SJCRH30 (cell line): ENCODE measurements at regions not wholly inside any gene's neighbourhood (a gene's known extent, or its start where the extent isn't known, plus 50 kb on each side); places are given as distances from the start of the nearest gene placed in this dataset.
"Not testable (repeated sequence)": the region's sequence is repeated elsewhere in the genome, so short reads cannot be mapped to it uniquely, and the experiment has no call there.

ENCODE experiments used
- DNase-seq, 2 experiments: peaks; one replicate each; pipeline ENCODE4 v3.0.0-alpha.2; 2015 to 2020
- H3K27ac ChIP-seq: fragments of 250-450 bp; sonication (Bioruptor Pico); 2 replicates; pipeline ENCODE4 v1.5.1; 2020; ENCODE audit warnings: mild to moderate bottlenecking, moderate library complexity
- H3K27me3 ChIP-seq: fragments of 250-450 bp; sonication (Bioruptor Pico); 2 replicates; pipeline ENCODE4 v1.5.1; 2020; ENCODE audit warnings: mild to moderate bottlenecking, moderate library complexity
- H3K36me3 ChIP-seq: fragments of 250-450 bp; sonication (Bioruptor Pico); 2 replicates; pipeline ENCODE4 v1.5.1; 2020; ENCODE audit warnings: mild to moderate bottlenecking, moderate library complexity
- H3K4me1 ChIP-seq: fragments of 250-450 bp; sonication (Bioruptor Pico); 2 replicates; pipeline ENCODE4 v1.5.1; 2020; ENCODE audit warnings: mild to moderate bottlenecking, moderate library complexity
- H3K4me3 ChIP-seq: fragments of 250-450 bp; sonication (Bioruptor Pico); 2 replicates; pipeline ENCODE4 v1.5.1; 2020; ENCODE audit warnings: mild to moderate bottlenecking, moderate library complexity
- H3K9me3 ChIP-seq: fragments of 250-450 bp; sonication (Bioruptor Pico); replicated peaks from 2 replicates; pipeline ENCODE4 v1.5.1; 2020; ENCODE audit warnings: mild to moderate bottlenecking, moderate library complexity

GRCh38 chr9:1173211-1173610, 123.1 kb downstream of the DMRT2 start:
- H3K27me3 ChIP-seq = no peaks in the 10 kb centered on the region
- H3K4me3 ChIP-seq = no peak overlapping the region
- peaks cover 14% of the 10 kb centered on the region for H3K4me1 ChIP-seq
- DNase-seq = peak; percentile 79 to 83
- H3K27ac ChIP-seq = peak overlapping the region; percentile 38
- H3K9me3 ChIP-seq = peaks cover 4% of the 10 kb centered on the region; the same call in 1 of the 2 replicates
- no peaks in the 10 kb centered on the region for H3K36me3 ChIP-seq

GRCh38 chr9:1173993-1174392, 123.8 kb downstream of the DMRT2 start:
- DNase-seq = no peak
- H3K36me3 ChIP-seq = no peaks in the 10 kb centered on the region
- no peaks in the 10 kb centered on the region for H3K9me3 ChIP-seq
- no peak overlapping the region for H3K27ac ChIP-seq
- no peak overlapping the region for H3K4me3 ChIP-seq
- H3K27me3 ChIP-seq = no peaks in the 10 kb centered on the region
- peaks cover 14% of the 10 kb centered on the region for H3K4me1 ChIP-seq

- no peak overlapping the region for H3K27ac ChIP-seq
- DNase-seq = no peak
- H3K36me3 ChIP-seq = no peaks in the 10 kb centered on the region
- H3K4me1 ChIP-seq = no peaks in the 10 kb centered on the region
- H3K27me3 ChIP-seq = no peaks in the 10 kb centered on the region
- H3K9me3 ChIP-seq = no peaks in the 10 kb centered on the region
- no peak overlapping the region for H3K4me3 ChIP-seq
Observed at GRCh38 chr9:1179366-1179765, 129.2 kb downstream of the DMRT2 start.

GRCh38 chr9:1184146-1184545, 134.0 kb downstream of the DMRT2 start:
- no peaks in the 10 kb centered on the region for H3K36me3 ChIP-seq
- no peak for DNase-seq
- no peaks in the 10 kb centered on the region for H3K27me3 ChIP-seq
- no peak overlapping the region for H3K27ac ChIP-seq
- H3K4me3 ChIP-seq = no peak overlapping the region
- H3K9me3 ChIP-seq = no peaks in the 10 kb centered on the region
- no peaks in the 10 kb centered on the region for H3K4me1 ChIP-seq

GRCh38 chr9:1187137-1187536, 137.0 kb downstream of the DMRT2 start:
- not testable (repeated sequence) for H3K36me3 ChIP-seq, H3K27ac ChIP-seq, H3K4me1 ChIP-seq, H3K4me3 ChIP-seq, DNase-seq, H3K27me3 ChIP-seq, H3K9me3 ChIP-seq

- DNase-seq, H3K4me3 ChIP-seq, H3K9me3 ChIP-seq, H3K27ac ChIP-seq, H3K4me1 ChIP-seq, H3K36me3 ChIP-seq, H3K27me3 ChIP-seq: not testable (repeated sequence)
Observed at GRCh38 chr9:1195636-1196035, 145.5 kb downstream of the DMRT2 start.

GRCh38 chr9:1198085-1198484, 147.9 kb downstream of the DMRT2 start:
- Histone ChIP-seq H3K27ac (no peak overlapping the region), H3K4me3 (no peak overlapping the region), H3K4me1 (no peaks in the 10 kb centered on the region), H3K9me3 (no peaks in the 10 kb centered on the region), H3K27me3 (no peaks in the 10 kb centered on the region), H3K36me3 (no peaks in the 10 kb centered on the region)
- no peak for DNase-seq

GRCh38 chr9:1200847-1201251, 150.7 kb downstream of the DMRT2 start:
- DNase-seq = no peak
- no peaks in the 10 kb centered on the region for H3K36me3 ChIP-seq
- H3K4me1 ChIP-seq = no peaks in the 10 kb centered on the region
- no peak overlapping the region for H3K4me3 ChIP-seq
- no peak overlapping the region for H3K27ac ChIP-seq
- H3K27me3 ChIP-seq = no peaks in the 10 kb centered on the region
- H3K9me3 ChIP-seq = no peaks in the 10 kb centered on the region

- Histone ChIP-seq H3K36me3 (no peaks in the 10 kb centered on the region), H3K27me3 (no peaks in the 10 kb centered on the region), H3K9me3 (no peaks in the 10 kb centered on the region), H3K27ac (no peak overlapping the region), H3K4me1 (no peaks in the 10 kb centered on the region), H3K4me3 (no peak overlapping the region)
- DNase-seq = no peak
Observed at GRCh38 chr9:1201262-1201661, 151.1 kb downstream of the DMRT2 start.

- Histone ChIP-seq H3K36me3 (no peaks in the 10 kb centered on the region), H3K27me3 (no peaks in the 10 kb centered on the region), H3K4me1 (no peaks in the 10 kb centered on the region), H3K27ac (no peak overlapping the region), H3K4me3 (no peak overlapping the region), H3K9me3 (no peaks in the 10 kb centered on the region)
- DNase-seq = no peak
Observed at GRCh38 chr9:1201901-1202300, 151.7 kb downstream of the DMRT2 start.

GRCh38 chr9:1202512-1203280, 152.5 kb downstream of the DMRT2 start:
- no peaks in the 10 kb centered on the region for H3K36me3 ChIP-seq
- no peak overlapping the region for H3K4me3 ChIP-seq
- H3K4me1 ChIP-seq = no peaks in the 10 kb centered on the region
- H3K27ac ChIP-seq = no peak overlapping the region
- no peak for DNase-seq
- H3K27me3 ChIP-seq = no peaks in the 10 kb centered on the region
- no peaks in the 10 kb centered on the region for H3K9me3 ChIP-seq

GRCh38 chr9:1207686-1208085, 157.5 kb downstream of the DMRT2 start:
- 0 out of 2 replicates have a peak overlapping the region, but pooled peaks have one; percentile 23 for H3K27ac ChIP-seq
- no peaks in the 10 kb centered on the region for H3K36me3 ChIP-seq
- H3K9me3 ChIP-seq = no peaks in the 10 kb centered on the region; the same call in 1 of the 2 replicates
- DNase-seq = no peak
- H3K4me1 ChIP-seq = peaks cover 7% of the 10 kb centered on the region
- no peak overlapping the region for H3K4me3 ChIP-seq
- no peaks in the 10 kb centered on the region for H3K27me3 ChIP-seq

GRCh38 chr9:1208157-1208556, 158.0 kb downstream of the DMRT2 start:
- H3K27ac ChIP-seq = 0 out of 2 replicates have a peak overlapping the region, but pooled peaks have one; percentile 23
- H3K27me3 ChIP-seq = no peaks in the 10 kb centered on the region
- H3K4me1 ChIP-seq = peaks cover 7% of the 10 kb centered on the region
- H3K4me3 ChIP-seq = no peak overlapping the region
- peak; percentile 32 to 42 for DNase-seq
- H3K36me3 ChIP-seq = no peaks in the 10 kb centered on the region
- no peaks in the 10 kb centered on the region; the same call in 1 of the 2 replicates for H3K9me3 ChIP-seq

GRCh38 chr9:1210954-1211353, 160.8 kb downstream of the DMRT2 start:
- H3K4me1 ChIP-seq = peaks cover 7% of the 10 kb centered on the region
- no peak overlapping the region for H3K27ac ChIP-seq
- no peak for DNase-seq
- no peaks in the 10 kb centered on the region for H3K27me3 ChIP-seq
- 0 out of 2 replicates have a peak, but pooled peaks cover 2% of the 10 kb centered on the region for H3K36me3 ChIP-seq
- no peaks in the 10 kb centered on the region; the same call in 1 of the 2 replicates for H3K9me3 ChIP-seq
- no peak overlapping the region for H3K4me3 ChIP-seq

GRCh38 chr9:1216532-1216931, 166.4 kb downstream of the DMRT2 start:
- H3K27ac ChIP-seq = no peak overlapping the region
- H3K4me3 ChIP-seq = no peak overlapping the region
- no peaks in the 10 kb centered on the region for H3K27me3 ChIP-seq
- no peaks in the 10 kb centered on the region for H3K9me3 ChIP-seq
- peak in 1 of 2 experiments; percentile 36 for DNase-seq
- peaks cover 13% of the 10 kb centered on the region for H3K4me1 ChIP-seq
- H3K36me3 ChIP-seq = 0 out of 2 replicates have a peak, but pooled peaks cover 2% of the 10 kb centered on the region

- Histone ChIP-seq H3K9me3 (no peaks in the 10 kb centered on the region), H3K27ac (no peak overlapping the region), H3K36me3 (0 out of 2 replicates have a peak, but pooled peaks cover 2% of the 10 kb centered on the region), H3K4me3 (no peak overlapping the region), H3K4me1 (peaks cover 13% of the 10 kb centered on the region), H3K27me3 (no peaks in the 10 kb centered on the region)
- DNase-seq = peak in 1 of 2 experiments; percentile 29
Observed at GRCh38 chr9:1217076-1217475, 166.9 kb downstream of the DMRT2 start.
